Fibroblast of the aortic adventitia (primary cell): ENCODE measurements at regions not wholly inside any gene's neighbourhood (a gene's known extent, or its start where the extent isn't known, plus 50 kb on each side); places are given as distances from the start of the nearest gene placed in this dataset.
"Not testable (repeated sequence)": the region's sequence is repeated elsewhere in the genome, so short reads cannot be mapped to it uniquely, and the experiment has no call there.

Experiments used
- DNase-seq: peaks from one replicate; pipeline ENCODE4 v3.0.0-alpha.2; 2010; ENCODE audit warnings: low read depth
- H3K4me3 ChIP-seq: 2 replicates; pipeline ENCODE4 v1.5.1; 2011; ENCODE audit warnings: low read depth, mild to moderate bottlenecking, control low read depth, low read length, moderate library complexity
- CTCF ChIP-seq: IDR thresholded peaks from 2 replicates; pipeline ENCODE4 v1.5.1; 2011; ENCODE audit warnings: mild to moderate bottlenecking, low read length, control low read depth, inconsistent platforms; ENCODE audit not compliant: insufficient read depth

GRCh38 chr1:187844313-187844712 is 1015.6 kb downstream of the PLA2G4A start:
- TF ChIP-seq CTCF = no peak
- no peak overlapping the region for H3K4me3 ChIP-seq
- DNase-seq = no peak

- no peak overlapping the region for H3K4me3 ChIP-seq
- no peak for DNase-seq
- TF ChIP-seq CTCF = no peak
Measured at GRCh38 chr1:187847531-187847930, 1018.8 kb downstream of the PLA2G4A start.

- no peak overlapping the region for H3K4me3 ChIP-seq
- no peak for TF ChIP-seq CTCF
- no peak for DNase-seq
Measured at GRCh38 chr1:187848321-187848720, 1019.6 kb downstream of the PLA2G4A start.

- not testable (repeated sequence) for H3K4me3 ChIP-seq, DNase-seq
Measured at GRCh38 chr1:187850146-187850545, 1021.4 kb downstream of the PLA2G4A start.

- no peak for TF ChIP-seq CTCF
- H3K4me3 ChIP-seq = no peak overlapping the region
- DNase-seq = no peak
Measured at GRCh38 chr1:187853505-187853904, 1024.8 kb downstream of the PLA2G4A start.

- no peak for DNase-seq
- no peak for TF ChIP-seq CTCF
- H3K4me3 ChIP-seq = no peak overlapping the region
Measured at GRCh38 chr1:187854457-187854856, 1025.7 kb downstream of the PLA2G4A start.

GRCh38 chr1:187862506-187862905 is 1033.8 kb downstream of the PLA2G4A start:
- TF ChIP-seq CTCF = no peak
- no peak overlapping the region for H3K4me3 ChIP-seq
- no peak for DNase-seq

- DNase-seq = no peak
- H3K4me3 ChIP-seq = no peak overlapping the region
- TF ChIP-seq CTCF = no peak
Measured at GRCh38 chr1:187870552-187870951, 1041.8 kb downstream of the PLA2G4A start.
